GM12878 (cell line): ENCODE measurements at regions not wholly inside any gene's neighbourhood (a gene's known extent, or its start where the extent isn't known, plus 50 kb on each side); places are given as distances from the start of the nearest gene placed in this dataset.

Source experiments
- ATAC-seq: fragments of 200-7000 bp; cut with Tn5 transposase; 3 replicates; pipeline ENCODE4 v1.9.1; 2020; ENCODE audit warnings: mild to moderate bottlenecking, moderate library complexity
- BruUV-seq: library from RNA; stranded (reverse); fragments of 400-500 nt; replicated peaks from 2 replicates; lab custom pipeline; 2021; lab: Mats Ljungman, UMichigan
- CTCF ChIA-PET: fragments of 300-600 bp; sonication (Branson Sonifier 250); formaldehyde crosslinking; extraction: SDS; loops from one replicate; lab custom pipeline; 2021; ENCODE audit warnings: inconsistent platforms; lab: Yijun Ruan, JAX
- POLR2A ChIA-PET: fragments of 350-600 bp; formaldehyde crosslinking; extraction: SDS; loops from one replicate; lab custom pipeline; 2021; ENCODE audit warnings: inconsistent platforms; lab: Charles Lee
- RAD21 ChIA-PET: fragments of 300-600 bp; sonication (Branson Sonifier 250); formaldehyde crosslinking; loops from one replicate; lab custom pipeline; 2023; ENCODE audit warnings: antibody characterized with exemption; ENCODE audit not compliant: unreplicated experiment; lab: Charles Lee
- SMC1A ChIA-PET: fragments of 300-600 bp; sonication (Branson Sonifier 250); formaldehyde crosslinking; loops from one replicate; lab custom pipeline; 2023; ENCODE audit not compliant: unreplicated experiment, uncharacterized antibody; lab: Charles Lee
- DNase-seq: peaks from one replicate; pipeline ENCODE4 v3.0.0-alpha.2; 2011; ENCODE audit warnings: low read depth, low spot score
- FAIRE-seq: peaks from 3 replicates; lab custom pipeline; 2011; peaks lifted over from hg19 to GRCh38; lab: Jason Lieb, UNC
- H2AFZ ChIP-seq: 2 replicates; pipeline ENCODE4 v1.6.0; 2011; ENCODE audit warnings: low read depth, low read length, control low read depth; ENCODE audit not compliant: control insufficient read depth
- H3K27ac ChIP-seq: 2 replicates; pipeline ENCODE4 v1.5.1; 2011; ENCODE audit warnings: control low read depth; ENCODE audit not compliant: control insufficient read depth, insufficient read depth
- H3K27me3 ChIP-seq, 2 experiments: replicated peaks in 1 of 2; 2 replicates each; pipeline versions ENCODE4 v1.6.0 to v1.6.1; 2011; ENCODE audit warnings: low read length in 1 of 2; ENCODE audit not compliant: control insufficient read depth in 2 of 2, insufficient read depth in 2 of 2
- H3K36me3 ChIP-seq, 2 experiments: 2 replicates each; pipeline ENCODE4 v1.5.1; 2011; ENCODE audit warnings: low read length in 1 of 2; ENCODE audit not compliant: control insufficient read depth in 2 of 2, insufficient read depth in 2 of 2
- H3K4me1 ChIP-seq: 2 replicates; pipeline ENCODE4 v1.6.1; 2011; ENCODE audit warnings: mild to moderate bottlenecking, low read length, moderate library complexity, mixed read lengths; ENCODE audit not compliant: control insufficient read depth, insufficient read depth
- H3K4me2 ChIP-seq: 2 replicates; pipeline ENCODE4 v1.6.0; 2011; ENCODE audit warnings: control low read depth; ENCODE audit not compliant: control insufficient read depth, insufficient read depth
- H3K4me3 ChIP-seq: fragments of 200-600 bp; sonication (generic); 2 replicates; pipeline ENCODE4 v1.5.1; 2016
- H3K79me2 ChIP-seq: 2 replicates; pipeline ENCODE4 v1.6.0; 2011; ENCODE audit warnings: low read length; ENCODE audit not compliant: control insufficient read depth, insufficient read depth
- H3K9ac ChIP-seq: 2 replicates; pipeline ENCODE4 v1.8.0; 2011; ENCODE audit warnings: low read length, control low read depth, mixed read lengths; ENCODE audit not compliant: control insufficient read depth, insufficient read depth
- H3K9me3 ChIP-seq: replicated peaks from 3 replicates; pipeline ENCODE4 v1.5.1; 2011; ENCODE audit warnings: mild to moderate bottlenecking, low read length; ENCODE audit not compliant: control insufficient read depth, insufficient read depth
- H4K20me1 ChIP-seq: 2 replicates; pipeline ENCODE4 v1.6.0; 2011; ENCODE audit not compliant: control insufficient read depth, insufficient read depth
- E2F8 ChIP-seq: fragments of 450-650 bp; IDR thresholded peaks from 2 replicates; pipeline ENCODE4 v1.6.1; 2018; ENCODE audit warnings: mild to moderate bottlenecking, low read depth, moderate library complexity; ENCODE audit not compliant: partially characterized antibody
- FOS ChIP-seq: IDR thresholded peaks from 3 replicates; pipeline ENCODE4 v1.6.1; 2011; ENCODE audit warnings: borderline replicate concordance; ENCODE audit not compliant: insufficient read length; ENCODE audit errors: extremely low read depth
- HDAC6 ChIP-seq: fragments of 200-600 bp; sonication (generic); IDR thresholded peaks from one replicate; pipeline ENCODE4 v1.8.0; 2017; ENCODE audit warnings: antibody characterized with exemption; ENCODE audit not compliant: unreplicated experiment
- NFIC ChIP-seq: IDR thresholded peaks from 2 replicates; pipeline ENCODE4 v1.6.1; 2012; ENCODE audit warnings: low read depth, mild to moderate bottlenecking, inconsistent platforms, low read length, moderate library complexity
- POLR2AphosphoS2 ChIP-seq: IDR thresholded peaks from 2 replicates; pipeline ENCODE4 v1.6.1; 2011; ENCODE audit warnings: low read depth, mild to moderate bottlenecking, low read length, improper control_type of control experiment, moderate library complexity
- POLR2AphosphoS5 ChIP-seq: IDR thresholded peaks from 2 replicates; pipeline ENCODE4 v1.6.1; 2011; ENCODE audit warnings: mild to moderate bottlenecking, low read length, inconsistent platforms
- YBX1 ChIP-seq: fragments of 450-650 bp; IDR thresholded peaks from 2 replicates; pipeline ENCODE4 v1.6.1; 2016; ENCODE audit warnings: antibody characterized with exemption
- ZBED1 ChIP-seq: IDR thresholded peaks from 2 replicates; pipeline ENCODE4 v1.6.1; 2016; ENCODE audit warnings: borderline replicate concordance
- WGBS: methylation state at CpG from one replicate; pipeline ENCODE4 v1.1.6; 2016; ENCODE audit warnings: low lambda C conversion rate; ENCODE audit not compliant: insufficient replicate concordance, insufficient coverage; ENCODE audit errors: missing lambda C conversion rate; 5-methylcytosine and 5-hydroxymethylcytosine counted together
- in situ Hi-C: fragments of 300-500 bp; cut with MboI; formaldehyde crosslinking; loops from 9 replicates; pipeline ENCODE4 v1.14.3; 2018; ENCODE audit warnings: mixed read lengths
- intact Hi-C: fragments of 100-400 bp; cut with micrococcal nuclease; formaldehyde crosslinking; loops from one replicate; pipeline ENCODE4 v1.14.2; 2022; ENCODE audit not compliant: unreplicated experiment

GRCh38 chr1:47508702-47509431, 71.0 kb downstream of the FOXD2 start:
- FAIRE-seq (no peak), ATAC-seq (no peak), DNase-seq (no peak)
- Histone ChIP-seq H3K4me2 (no peak overlapping the region), H2AFZ (no peak overlapping the region), H3K36me3 (no peaks in the 10 kb centered on the region), H3K4me3 (no peak overlapping the region), H3K27ac (no peak overlapping the region), H3K9ac (no peak overlapping the region), H3K79me2 (no peaks in the 10 kb centered on the region), H3K9me3 (no peaks in the 10 kb centered on the region; the same call in 2 of the 3 replicates), H3K4me1 (no peaks in the 10 kb centered on the region), H4K20me1 (no peaks in the 10 kb centered on the region), H3K27me3 (peaks cover 13 to 23% of the 10 kb centered on the region in 2 experiments)
- SMC1A ChIA-PET = no interaction called here
- RAD21 ChIA-PET = no interaction called here
- in situ Hi-C loops = no loop called here
- BruUV-seq = no TSS peak
- TF ChIP-seq POLR2AphosphoS5 = no peak
- TF ChIP-seq POLR2AphosphoS2 = no peak
- no peak for TF ChIP-seq ZBED1
- no peak for TF ChIP-seq YBX1
- TF ChIP-seq E2F8 = no peak
- TF ChIP-seq FOS = no peak
- no peak for TF ChIP-seq NFIC
- TF ChIP-seq HDAC6 = no peak
- CTCF ChIA-PET = no interaction called here
- 15% methylated on average over 18 of the region's 18 CpGs for WGBS
- POLR2A ChIA-PET = no interaction called here
- intact Hi-C loops = no loop called here
